Sigmoid colon (tissue), 6 donors: ENCODE measurements at regions not wholly inside any gene's neighbourhood (a gene's known extent, or its start where the extent isn't known, plus 50 kb on each side); places are given as distances from the start of the nearest gene placed in this dataset.

Experiments used
- DNase-seq: peaks from one replicate; pipeline ENCODE4 v3.0.0-alpha.2; 2019
- H3K27ac ChIP-seq, 4 donors: fragments of 200-600 bp; sonication (generic); one replicate each; pipeline ENCODE4 v1.5.1; 2016 to 2019; ENCODE audit warnings: mild to moderate bottlenecking in 1 of 4
- H3K27me3 ChIP-seq, 3 donors: fragments of 200-600 bp; sonication (generic); one replicate each; pipeline ENCODE4 v1.5.1; 2019; ENCODE audit warnings: mild to moderate bottlenecking in 1 of 3
- H3K36me3 ChIP-seq, 4 donors: fragments of 200-600 bp; sonication (generic); one replicate each; pipeline ENCODE4 v1.5.1; 2016 to 2019
- H3K4me1 ChIP-seq, 4 donors: fragments of 200-600 bp; sonication (generic); one replicate each; pipeline ENCODE4 v1.5.1; 2017 to 2019
- H3K4me3 ChIP-seq, 4 donors: fragments of 200-600 bp; sonication (generic); one replicate each; pipeline ENCODE4 v1.5.1; 2017 to 2019; ENCODE audit warnings: mild to moderate bottlenecking in 2 of 4, moderate library complexity in 1 of 4
- H3K9me3 ChIP-seq, 4 donors: fragments of 200-600 bp in 3 of 4; sonication (generic) in 3 of 4; one replicate each; pipeline versions ENCODE4 v1.5.1 to v1.6.1; 2013 to 2019
- CTCF ChIP-seq, 4 experiments: fragments of 450-650 bp in 3 of 4; fragments of 200-600 bp in 1 of 4; IDR thresholded peaks; one replicate each; pipeline ENCODE4 v1.5.1; 2016 to 2019; ENCODE audit warnings: antibody characterized with exemption in 4 of 4, mild to moderate bottlenecking in 3 of 4, moderate library complexity in 2 of 4
- EP300 ChIP-seq, 4 donors: sonication (generic); formaldehyde crosslinking; IDR thresholded peaks; one replicate each; pipeline ENCODE4 v1.6.1; 2017; ENCODE audit warnings: antibody characterized with exemption in 4 of 4
- POLR2A ChIP-seq, 2 donors: fragments of 450-650 bp; IDR thresholded peaks; one replicate each; pipeline ENCODE4 v1.6.1; 2016; ENCODE audit warnings: antibody characterized with exemption in 2 of 2, mild to moderate bottlenecking in 2 of 2, moderate library complexity in 2 of 2
- POLR2AphosphoS5 ChIP-seq, 4 donors: sonication (generic); formaldehyde crosslinking; IDR thresholded peaks; one replicate each; pipeline ENCODE4 v1.6.1; 2017; ENCODE audit warnings: antibody characterized with exemption in 4 of 4
- WGBS, 2 donors: extraction: QIAGEN DNeasy Blood & Tissue Kit; methylation state at CpG; one replicate each; pipeline ENCODE4 v1.1.7; 2013; 5-methylcytosine and 5-hydroxymethylcytosine counted together
- intact Hi-C: fragments of 100-400 bp; cut with DNase I; formaldehyde crosslinking; loops from one replicate; pipeline ENCODE4 v1.15.1; 2023
- donor health status: healthy with polysubstance abuse.
- donor health status: healthy.

GRCh38 chr9:115766370-115766955, 387.1 kb upstream of the PAPPA start:
- H3K27ac ChIP-seq = no peak overlapping the region
- no peak for TF ChIP-seq EP300 (IDR thresholded peaks at IDR 0.05)
- no peak for TF ChIP-seq CTCF (IDR thresholded peaks at IDR 0.05)
- no peak for TF ChIP-seq POLR2A (IDR thresholded peaks at IDR 0.05)
- no peak for TF ChIP-seq POLR2AphosphoS5 (IDR thresholded peaks at IDR 0.05)
- intact Hi-C loops = no loop called here

GRCh38 chr9:115770521-115770920, 383.1 kb upstream of the PAPPA start:
- no peaks in the 10 kb centered on the region for H3K27me3 ChIP-seq
- no peak for TF ChIP-seq POLR2AphosphoS5 (IDR thresholded peaks at IDR 0.05)
- no peak for TF ChIP-seq CTCF (IDR thresholded peaks at IDR 0.05)
- TF ChIP-seq EP300 (IDR thresholded peaks at IDR 0.05) = no peak
- TF ChIP-seq POLR2A (IDR thresholded peaks at IDR 0.05) = no peak
- H3K4me1 ChIP-seq = no peaks in the 10 kb centered on the region
- H3K36me3 ChIP-seq = no peaks in the 10 kb centered on the region
- no peak overlapping the region for H3K4me3 ChIP-seq
- intact Hi-C loops = no loop called here
- DNase-seq = no peak
- no peak overlapping the region for H3K27ac ChIP-seq
- WGBS, 2 donors = 88 to 90% methylated on average over 2 of the region's 2 CpGs
- H3K9me3 ChIP-seq = no peaks in the 10 kb centered on the region

More at GRCh38 chr9:115766370-115766955, 387.1 kb upstream of the PAPPA start:
- 39 to 44% methylated on average over 5 of the region's 5 CpGs for WGBS, 2 donors
- Histone ChIP-seq H3K4me1 (no peaks in the 10 kb centered on the region), H3K36me3 (no peaks in the 10 kb centered on the region), H3K9me3 (no peaks in the 10 kb centered on the region), H3K27me3 (no peaks in the 10 kb centered on the region), H3K4me3 (no peak overlapping the region)
- DNase-seq = no peak

- Histone ChIP-seq H3K4me3 (no peak overlapping the region), H3K27me3 (no peaks in the 10 kb centered on the region), H3K4me1 (no peaks in the 10 kb centered on the region), H3K36me3 (no peaks in the 10 kb centered on the region), H3K27ac (no peak overlapping the region), H3K9me3 (no peaks in the 10 kb centered on the region)
- no peak for TF ChIP-seq POLR2A (IDR thresholded peaks at IDR 0.05)
- no peak for TF ChIP-seq POLR2AphosphoS5 (IDR thresholded peaks at IDR 0.05)
- TF ChIP-seq EP300 (IDR thresholded peaks at IDR 0.05) = no peak
- no peak for TF ChIP-seq CTCF (IDR thresholded peaks at IDR 0.05)
- no peak for DNase-seq
- intact Hi-C loops = no loop called here
- WGBS, 2 donors = 41 to 51% methylated on average over 2 of the region's 2 CpGs
Measured at GRCh38 chr9:115775659-115776058, 377.9 kb upstream of the PAPPA start.

- H3K4me3 ChIP-seq = no peak overlapping the region
- intact Hi-C loops = no loop called here
- 77 to 87% methylated on average over 2 of the region's 2 CpGs for WGBS, 2 donors
Measured at GRCh38 chr9:115777610-115778009, 376.0 kb upstream of the PAPPA start.

GRCh38 chr9:115781070-115781736, 372.4 kb upstream of the PAPPA start:
- Histone ChIP-seq H3K27me3 (no peaks in the 10 kb centered on the region), H3K4me3 (no peak overlapping the region), H3K4me1 (peaks cover 0 to 6% (median 0%) of the 10 kb centered on the region in 4 donors), H3K27ac (no peak overlapping the region), H3K36me3 (no peaks in the 10 kb centered on the region), H3K9me3 (no peaks in the 10 kb centered on the region)
- intact Hi-C loops = no loop called here
- TF ChIP-seq CTCF (IDR thresholded peaks at IDR 0.05) = no peak
- TF ChIP-seq EP300 (IDR thresholded peaks at IDR 0.05) = no peak
- TF ChIP-seq POLR2AphosphoS5 (IDR thresholded peaks at IDR 0.05) = no peak
- no peak for TF ChIP-seq POLR2A (IDR thresholded peaks at IDR 0.05)
- DNase-seq = no peak
- WGBS, 2 donors = 38 to 63% methylated on average over 4 of the region's 4 CpGs

More at GRCh38 chr9:115777610-115778009, 376.0 kb upstream of the PAPPA start:
- Histone ChIP-seq H3K27ac (no peak overlapping the region), H3K9me3 (no peaks in the 10 kb centered on the region), H3K36me3 (no peaks in the 10 kb centered on the region), H3K4me1 (no peaks in the 10 kb centered on the region), H3K27me3 (no peaks in the 10 kb centered on the region)
- DNase-seq = no peak
- TF ChIP-seq POLR2A (IDR thresholded peaks at IDR 0.05) = no peak
- no peak for TF ChIP-seq POLR2AphosphoS5 (IDR thresholded peaks at IDR 0.05)
